ENCODE measurements at regions not wholly inside any gene's neighbourhood (a gene's known extent, or its start where the extent isn't known, plus 50 kb on each side); places are given as distances from the start of the nearest gene placed in this dataset.

DNA sequence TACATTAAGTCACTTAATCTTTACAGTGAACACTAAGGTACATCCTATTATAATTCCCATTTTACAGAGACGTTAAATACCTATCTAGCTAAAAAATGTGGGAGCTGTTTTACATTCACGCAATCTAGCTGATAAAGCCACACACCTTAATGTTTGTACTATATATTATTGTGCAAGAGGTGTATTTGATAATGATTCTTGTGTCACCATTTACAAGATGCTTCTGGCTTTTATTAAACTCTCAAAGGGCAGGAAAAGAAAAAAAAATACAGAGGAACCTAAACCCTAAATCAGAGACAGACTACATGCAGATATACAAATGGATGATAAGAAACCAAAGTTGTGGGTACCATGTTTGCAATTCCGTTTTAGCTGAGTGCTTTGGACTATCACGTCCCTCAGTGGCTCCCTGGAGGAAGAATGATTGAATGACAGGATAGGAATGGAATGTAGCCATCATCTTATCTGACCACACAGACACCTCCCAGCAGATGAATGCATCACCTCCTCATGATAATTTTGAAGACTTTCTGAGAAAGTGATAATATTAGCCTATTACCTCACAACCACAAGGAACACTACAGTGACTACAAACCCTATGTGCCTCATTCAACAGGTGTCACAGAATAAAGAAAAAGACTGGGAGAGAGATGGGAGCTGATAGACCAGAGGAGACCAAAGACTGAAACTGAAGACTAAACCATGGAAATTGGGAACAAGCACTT is 230.5 kb upstream of the SERP2 start:
- no peak for TF ChIP-seq SP1 (IDR thresholded peaks at IDR 0.05)
- no peak for TF ChIP-seq BHLHE40 (IDR thresholded peaks at IDR 0.05; ENCODE audit: borderline replicate concordance)
- TF ChIP-seq ELF4 (IDR thresholded peaks at IDR 0.05): no peak
- no peak for TF ChIP-seq LEF1 (IDR thresholded peaks at IDR 0.05; ENCODE audit: borderline replicate concordance)
- TF ChIP-seq NFRKB (IDR thresholded peaks at IDR 0.05): no peak
- no peak for TF ChIP-seq ZNF384 (IDR thresholded peaks at IDR 0.05)
- TF ChIP-seq FOXM1 (IDR thresholded peaks at IDR 0.05; ENCODE audit: borderline replicate concordance): no peak
- no peak for TF ChIP-seq L3MBTL2 (conservative IDR thresholded peaks at IDR 0.05)
- TF ChIP-seq, protein P1, sequence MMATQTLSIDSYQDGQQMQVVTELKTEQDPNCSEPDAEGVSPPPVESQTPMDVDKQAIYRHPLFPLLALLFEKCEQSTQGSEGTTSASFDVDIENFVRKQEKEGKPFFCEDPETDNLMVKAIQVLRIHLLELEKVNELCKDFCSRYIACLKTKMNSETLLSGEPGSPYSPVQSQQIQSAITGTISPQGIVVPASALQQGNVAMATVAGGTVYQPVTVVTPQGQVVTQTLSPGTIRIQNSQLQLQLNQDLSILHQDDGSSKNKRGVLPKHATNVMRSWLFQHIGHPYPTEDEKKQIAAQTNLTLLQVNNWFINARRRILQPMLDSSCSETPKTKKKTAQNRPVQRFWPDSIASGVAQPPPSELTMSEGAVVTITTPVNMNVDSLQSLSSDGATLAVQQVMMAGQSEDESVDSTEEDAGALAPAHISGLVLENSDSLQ (IDR thresholded peaks at IDR 0.05): peak; percentile 24; the same call in 1 of the 2 replicates
